GM21526 (cell line): ENCODE measurements at regions not wholly inside any gene's neighbourhood (a gene's known extent, or its start where the extent isn't known, plus 50 kb on each side); places are given as distances from the start of the nearest gene placed in this dataset.
A peak's percentile ranks its signal among the peaks of the same experiment; 100 is the strongest.

ENCODE experiments used
- ATAC-seq: cut with Tn5 transposase; IDR thresholded peaks from one replicate; pipeline ENCODE4 v1.9.1; 2021; ENCODE audit warnings: moderate library complexity; ENCODE audit not compliant: unreplicated experiment, low FRiP score

- ATAC-seq, result no peak
Measured at GRCh38 chr2:7819316-7819715, 862.5 kb upstream of the ID2 start.

GRCh38 chr2:7819850-7820249, 862.0 kb upstream of the ID2 start:
- ATAC-seq, result no peak

GRCh38 chr2:7824211-7824610, 857.6 kb upstream of the ID2 start:
- no peak for ATAC-seq

GRCh38 chr2:7825591-7826312, 856.1 kb upstream of the ID2 start:
- peak; percentile 89 for ATAC-seq

- no peak for ATAC-seq
Measured at GRCh38 chr2:7826656-7827055, 855.2 kb upstream of the ID2 start.

GRCh38 chr2:7829241-7829640, 852.6 kb upstream of the ID2 start:
- no peak for ATAC-seq

- ATAC-seq, result no peak
Measured at GRCh38 chr2:7830616-7831015, 851.2 kb upstream of the ID2 start.

GRCh38 chr2:7835151-7835550, 846.7 kb upstream of the ID2 start:
- ATAC-seq, result no peak

GRCh38 chr2:7835693-7836680, 845.9 kb upstream of the ID2 start:
- ATAC-seq, result peak; percentile 98

- ATAC-seq, result no peak
Measured at GRCh38 chr2:7837237-7837760, 844.6 kb upstream of the ID2 start.

GRCh38 chr2:7838669-7839068, 843.2 kb upstream of the ID2 start:
- ATAC-seq, result no peak

- no peak for ATAC-seq
Measured at GRCh38 chr2:7840651-7841380, 841.0 kb upstream of the ID2 start.

GRCh38 chr2:7841751-7842150, 840.1 kb upstream of the ID2 start:
- no peak for ATAC-seq

GRCh38 chr2:7844414-7844965, 837.4 kb upstream of the ID2 start:
- no peak for ATAC-seq

GRCh38 chr2:7845332-7845731, 836.5 kb upstream of the ID2 start:
- ATAC-seq, result no peak

GRCh38 chr2:7846607-7847006, 835.2 kb upstream of the ID2 start:
- ATAC-seq, result no peak

GRCh38 chr2:7847321-7847720, 834.5 kb upstream of the ID2 start:
- ATAC-seq, result no peak

GRCh38 chr2:7849027-7849426, 832.8 kb upstream of the ID2 start:
- no peak for ATAC-seq

- no peak for ATAC-seq
Measured at GRCh38 chr2:7849531-7849930, 832.3 kb upstream of the ID2 start.

GRCh38 chr2:7852546-7852945, 829.3 kb upstream of the ID2 start:
- no peak for ATAC-seq
